ENCODE measurements at regions not wholly inside any gene's neighbourhood (a gene's known extent, or its start where the extent isn't known, plus 50 kb on each side); places are given as distances from the start of the nearest gene placed in this dataset.
"Not testable (repeated sequence)": the region's sequence is repeated elsewhere in the genome, so short reads cannot be mapped to it uniquely, and the experiment has no call there.

- H3K4me1 ChIP-seq; ATAC-seq; H3K27ac ChIP-seq; H3K36me3 ChIP-seq; intact Hi-C loops (cut with DNase I); H3K27me3 ChIP-seq; H3K9me3 ChIP-seq; DNase-seq; H3K4me3 ChIP-seq: not testable (repeated sequence)
- 67 to 87% (median 72%) methylated on average over 4 to 5 of the region's 6 CpGs for WGBS, 4 donors
These were observed 160.4 kb upstream of the NOTCH2NLA start for GRCh38 chr1:146389178-146389577.

- H3K4me3 ChIP-seq; intact Hi-C loops (cut with DNase I); H3K27me3 ChIP-seq: not testable (repeated sequence)
These were observed 159.1 kb upstream of the NOTCH2NLA start for GRCh38 chr1:146387750-146388469.

GRCh38 chr1:146386851-146387749, 158.3 kb upstream of the NOTCH2NLA start:
- H3K4me3 ChIP-seq, result peak overlapping the region in 11 of 12 donors; percentile 22 to 76 (median 59)
- peak in 1 of 2 donors; percentile 62 for TF ChIP-seq POLR2A (IDR thresholded peaks at IDR 0.05)
- H3K27me3 ChIP-seq; H3K36me3 ChIP-seq; intact Hi-C loops (cut with DNase I); H3K9me3 ChIP-seq; H3K4me1 ChIP-seq: not testable (repeated sequence)
- 0 to 1% (median 0%) methylated on average over 11 to 30 of the region's 39 CpGs for WGBS, 4 donors
- DNase-seq (peak; percentile 66 to 75 (median 67)), ATAC-seq (peak; percentile 98 to 99 (median 98))
- H3K27ac ChIP-seq, result peak overlapping the region; percentile 72 to 99 (median 94)

More at GRCh38 chr1:146387750-146388469, 159.1 kb upstream of the NOTCH2NLA start:
- DNase-seq, H3K36me3 ChIP-seq, H3K9me3 ChIP-seq, H3K4me1 ChIP-seq: not testable (repeated sequence)
- peak overlapping the region in 7 of 12 donors; percentile 17 to 96 (median 87) for H3K27ac ChIP-seq
- WGBS, 4 donors, result 44 to 66% (median 54%) methylated on average over 7 to 9 of the region's 10 CpGs
- peak in 1 of 4 donors; percentile 1 for ATAC-seq

GRCh38 chr1:146381196-146381595, 152.4 kb upstream of the NOTCH2NLA start:
- H3K27ac ChIP-seq; DNase-seq; H3K9me3 ChIP-seq; H3K4me1 ChIP-seq; H3K4me3 ChIP-seq; intact Hi-C loops (cut with DNase I); H3K27me3 ChIP-seq; ATAC-seq; H3K36me3 ChIP-seq: not testable (repeated sequence)
- WGBS, 4 donors, result 13 to 46% (median 35%) methylated on average over 1 to 4 of the region's 7 CpGs

GRCh38 chr1:146376708-146377496, 148.1 kb upstream of the NOTCH2NLA start:
- H3K4me1 ChIP-seq; intact Hi-C loops (cut with DNase I); H3K27me3 ChIP-seq; H3K9me3 ChIP-seq; H3K36me3 ChIP-seq: not testable (repeated sequence)
- Histone ChIP-seq H3K27ac (peak overlapping the region; percentile 72 to 94 (median 90)), H3K4me3 (peak overlapping the region in 11 of 12 donors; percentile 1 to 61 (median 49))
- DNase-seq, result peak; percentile 68 to 82 (median 70)
- peak; percentile 57 to 97 for TF ChIP-seq POLR2A (IDR thresholded peaks at IDR 0.05)
- ATAC-seq, result peak; percentile 84 to 96 (median 93)
- 1 to 2% (median 1%) methylated on average over 26 to 42 of the region's 42 CpGs for WGBS, 4 donors

- H3K9me3 ChIP-seq; H3K27me3 ChIP-seq; intact Hi-C loops (cut with DNase I); H3K36me3 ChIP-seq; H3K4me1 ChIP-seq: not testable (repeated sequence)
- DNase-seq (peak; percentile 88 to 92 (median 90)), ATAC-seq (peak; percentile 88 to 95 (median 92))
- Histone ChIP-seq H3K27ac (peak overlapping the region; percentile 72 to 94 (median 90)), H3K4me3 (peak overlapping the region in 9 of 12 donors; percentile 41 to 52 (median 49))
- 0% methylated on average over 13 to 26 of the region's 27 CpGs for WGBS, 4 donors
These were observed 147.5 kb upstream of the NOTCH2NLA start for GRCh38 chr1:146376309-146376707.

GRCh38 chr1:146375108-146375507, 146.3 kb upstream of the NOTCH2NLA start:
- H3K4me1 ChIP-seq; H3K27ac ChIP-seq; H3K36me3 ChIP-seq; DNase-seq; H3K27me3 ChIP-seq; H3K4me3 ChIP-seq; intact Hi-C loops (cut with DNase I); H3K9me3 ChIP-seq; ATAC-seq: not testable (repeated sequence)
- 93 to 95% (median 94%) methylated on average over 6 of the region's 6 CpGs for WGBS, 4 donors

- peak; percentile 11 to 68 (median 33) for DNase-seq
- ATAC-seq; intact Hi-C loops (cut with DNase I); H3K9me3 ChIP-seq; H3K27me3 ChIP-seq; H3K4me1 ChIP-seq; H3K36me3 ChIP-seq: not testable (repeated sequence)
- Histone ChIP-seq H3K4me3 (peak overlapping the region in 9 of 12 donors; percentile 39 to 54 (median 49)), H3K27ac (peak overlapping the region in 8 of 12 donors; percentile 15 to 83 (median 55))
- WGBS, 4 donors, result 0 to 5% (median 1%) methylated on average over 8 to 20 of the region's 23 CpGs
These were observed 141.1 kb upstream of the NOTCH2NLA start for GRCh38 chr1:146369940-146370339.

- ATAC-seq; intact Hi-C loops (cut with DNase I); H3K27ac ChIP-seq; H3K4me1 ChIP-seq; DNase-seq; H3K36me3 ChIP-seq; H3K9me3 ChIP-seq; H3K4me3 ChIP-seq; H3K27me3 ChIP-seq: not testable (repeated sequence)
These were observed 126.6 kb upstream of the NOTCH2NLA start for GRCh38 chr1:146355373-146355772.

GRCh38 chr1:146326863-146327262, 98.0 kb upstream of the NOTCH2NLA start:
- WGBS, 4 donors, result 83% methylated on average over 1 of the region's 1 CpG; no CpG with 5 or more reads in 3 of the 4 donors

More at GRCh38 chr1:146326863-146327262, 98.0 kb upstream of the NOTCH2NLA start:
- H3K36me3 ChIP-seq; H3K9me3 ChIP-seq; intact Hi-C loops (cut with DNase I); DNase-seq; ATAC-seq; H3K27ac ChIP-seq; H3K27me3 ChIP-seq; H3K4me3 ChIP-seq; H3K4me1 ChIP-seq: not testable (repeated sequence)
